ENCODE measurements at regions not wholly inside any gene's neighbourhood (a gene's known extent, or its start where the extent isn't known, plus 50 kb on each side); places are given as distances from the start of the nearest gene placed in this dataset.

DNA sequence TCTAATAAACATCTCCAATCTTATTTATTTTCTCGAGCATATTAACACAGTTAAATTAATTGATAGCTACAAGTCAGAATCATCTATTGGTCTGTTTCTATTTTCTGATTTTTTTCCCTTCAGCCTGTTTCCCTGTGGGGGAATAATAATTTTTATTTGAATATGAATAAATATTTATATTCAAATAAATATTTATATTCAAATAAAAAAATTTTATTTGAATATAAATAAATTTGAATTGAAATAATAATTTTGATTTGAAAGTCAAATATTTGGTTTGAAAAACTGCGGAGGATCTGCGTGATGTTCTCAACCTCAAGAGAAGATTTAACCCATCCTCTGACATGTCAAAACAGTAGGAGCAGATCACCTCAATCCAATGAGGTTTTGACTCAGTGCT is 380.1 kb upstream of the MEIS2 start:
- Histone ChIP-seq H3K23me2 (ENCODE audit: insufficient read length, low read depth, low read length, poor library complexity, severe bottlenecking) (no peaks in the 10 kb centered on the region), H3K79me1 (ENCODE audit: insufficient read depth, low read depth, low read length, poor library complexity, severe bottlenecking) (no peaks in the 10 kb centered on the region), H3K14ac (ENCODE audit: insufficient read depth, low read length) (no peak overlapping the region), H4K91ac (ENCODE audit: insufficient read length, low read depth, low read length) (no peak overlapping the region), H3K4me2 (ENCODE audit: insufficient read depth, insufficient read length, low read length) (no peak overlapping the region), H2BK15ac (ENCODE audit: low read depth, low read length) (no peak overlapping the region), H3K27me3 (ENCODE audit: insufficient read depth, low read length) (no peaks in the 10 kb centered on the region), H2AK5ac (ENCODE audit: insufficient read length, low read length) (no peak overlapping the region), H3K9me3 (ENCODE audit: control insufficient read depth, low read depth, low read length) (no peaks in the 10 kb centered on the region), H3K56ac (ENCODE audit: insufficient read length, low read depth, low read length) (no peak overlapping the region), H3K4me1 (ENCODE audit: insufficient read depth, low read length) (no peaks in the 10 kb centered on the region), H3K4ac (ENCODE audit: low read depth, low read length) (no peak overlapping the region), H4K5ac (ENCODE audit: insufficient read length, low read depth, low read length) (no peak overlapping the region), H3K27ac (ENCODE audit: insufficient read length, low read depth, low read length) (no peak overlapping the region), H2AFZ (ENCODE audit: low read length) (no peak overlapping the region), H4K20me1 (ENCODE audit: control insufficient read depth, insufficient read depth, insufficient read length) (no peaks in the 10 kb centered on the region), H3K9ac (ENCODE audit: extremely low read depth, insufficient read length, low read length) (no peak overlapping the region), H3K79me2 (ENCODE audit: insufficient read depth, low read length) (no peaks in the 10 kb centered on the region), H2BK5ac (ENCODE audit: insufficient read length, low read length) (no peak overlapping the region), H3K18ac (ENCODE audit: insufficient read length, low read depth, low read length) (no peak overlapping the region), H4K8ac (replicated peaks; ENCODE audit: insufficient read length, low read depth, low read length) (no peak overlapping the region), H3T11ph (ENCODE audit: low read length) (no peak overlapping the region), H2BK120ac (ENCODE audit: low read depth, low read length, poor library complexity, severe bottlenecking) (no peak overlapping the region), H2BK20ac (ENCODE audit: low read depth, low read length, poor library complexity, severe bottlenecking) (no peak overlapping the region), H3K23ac (ENCODE audit: insufficient read length, low read depth, low read length) (no peak overlapping the region), H2BK12ac (ENCODE audit: insufficient read length, low read depth, low read length) (no peak overlapping the region)
- no peaks in the 10 kb centered on the region for H3K4me1 Mint-ChIP-seq
- no peak overlapping the region for H3K27ac Mint-ChIP-seq
- H3K36me3 Mint-ChIP-seq (ENCODE audit: insufficient read depth in 1 of 3, low read depth in 3 of 3) = peaks cover 0 to 15% (median 4%) of the 10 kb centered on the region in 3 experiments; a peak in 4 of 7 replicates
- WGBS (ENCODE audit: extremely low coverage, insufficient read length, low lambda C conversion rate) = 100% methylated on average over 2 of the region's 3 CpGs
- DNase-seq = no peak
- peaks cover 1% of the 10 kb centered on the region; the same call in 1 of the 2 replicates for H3K27me3 Mint-ChIP-seq (ENCODE audit: low read depth)
- peaks cover 17 to 20% of the 10 kb centered on the region in 2 experiments; a peak in 4 of 5 replicates for H3K9me3 Mint-ChIP-seq
- TF ChIP-seq, protein P1, sequence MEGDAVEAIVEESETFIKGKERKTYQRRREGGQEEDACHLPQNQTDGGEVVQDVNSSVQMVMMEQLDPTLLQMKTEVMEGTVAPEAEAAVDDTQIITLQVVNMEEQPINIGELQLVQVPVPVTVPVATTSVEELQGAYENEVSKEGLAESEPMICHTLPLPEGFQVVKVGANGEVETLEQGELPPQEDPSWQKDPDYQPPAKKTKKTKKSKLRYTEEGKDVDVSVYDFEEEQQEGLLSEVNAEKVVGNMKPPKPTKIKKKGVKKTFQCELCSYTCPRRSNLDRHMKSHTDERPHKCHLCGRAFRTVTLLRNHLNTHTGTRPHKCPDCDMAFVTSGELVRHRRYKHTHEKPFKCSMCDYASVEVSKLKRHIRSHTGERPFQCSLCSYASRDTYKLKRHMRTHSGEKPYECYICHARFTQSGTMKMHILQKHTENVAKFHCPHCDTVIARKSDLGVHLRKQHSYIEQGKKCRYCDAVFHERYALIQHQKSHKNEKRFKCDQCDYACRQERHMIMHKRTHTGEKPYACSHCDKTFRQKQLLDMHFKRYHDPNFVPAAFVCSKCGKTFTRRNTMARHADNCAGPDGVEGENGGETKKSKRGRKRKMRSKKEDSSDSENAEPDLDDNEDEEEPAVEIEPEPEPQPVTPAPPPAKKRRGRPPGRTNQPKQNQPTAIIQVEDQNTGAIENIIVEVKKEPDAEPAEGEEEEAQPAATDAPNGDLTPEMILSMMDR (conservative IDR thresholded peaks at IDR 0.05) = no peak
- no peak overlapping the region for H3K4me3 Mint-ChIP-seq
